MM.1S (cell line): ENCODE measurements at regions not wholly inside any gene's neighbourhood (a gene's known extent, or its start where the extent isn't known, plus 50 kb on each side); places are given as distances from the start of the nearest gene placed in this dataset.

ENCODE experiments used
- CTCF ChIP-seq: fragments of 300-600 bp; sonication (generic); IDR thresholded peaks from 2 replicates; pipeline ENCODE4 v1.5.1; 2016; ENCODE audit warnings: antibody characterized with exemption, low read length, mixed read lengths
- EZH2 ChIP-seq: fragments of 300-600 bp; sonication (generic); optimal IDR thresholded peaks from 2 replicates; pipeline ENCODE3; 2017; ENCODE audit warnings: low read depth, mild to moderate bottlenecking, antibody characterized with exemption, low read length, mixed read lengths

GRCh38 chr7:31448649-31449048 is 65.2 kb upstream of the ITPRID1 start:
- TF ChIP-seq CTCF (no peak), EZH2 (no peak)
